ENCODE measurements at regions not wholly inside any gene's neighbourhood (a gene's known extent, or its start where the extent isn't known, plus 50 kb on each side); places are given as distances from the start of the nearest gene placed in this dataset.

- TF ChIP-seq CTCF (IDR thresholded peaks at IDR 0.05) (no peak), POLR2A (IDR thresholded peaks at IDR 0.05) (no peak), POLR2AphosphoS5 (IDR thresholded peaks at IDR 0.05; ENCODE audit: insufficient read depth in 1 of 2, low read depth in 1 of 2) (no peak)
These were observed 196.9 kb upstream of the CDH11 start for GRCh38 chr16:65318590-65319257.
